Liver (tissue), 8 donors: ENCODE measurements at regions not wholly inside any gene's neighbourhood (a gene's known extent, or its start where the extent isn't known, plus 50 kb on each side); places are given as distances from the start of the nearest gene placed in this dataset.

Source experiments
- DNase-seq: peaks from one replicate; pipeline ENCODE4 v3.0.0-alpha.2; 2017; ENCODE audit warnings: low spot score
- H3K27ac ChIP-seq, 2 donors: one replicate each; pipeline ENCODE4 v1.7.0; 2013; ENCODE audit warnings: inconsistent platforms in 2 of 2, low read length in 2 of 2, control low read depth in 1 of 2, low read depth in 1 of 2, mild to moderate bottlenecking in 1 of 2
- H3K27me3 ChIP-seq, 4 donors: one replicate each; pipeline versions ENCODE4 v1.6.1 to v1.7.0; 2013; ENCODE audit warnings: low read length in 3 of 4, inconsistent platforms in 1 of 4, mild to moderate bottlenecking in 1 of 4, moderate library complexity in 1 of 4; ENCODE audit not compliant: control insufficient read depth in 4 of 4, insufficient read depth in 4 of 4
- H3K36me3 ChIP-seq, 4 donors: one replicate each; pipeline versions ENCODE4 v1.6.1 to v1.7.0; 2013; ENCODE audit warnings: low read length in 3 of 4, mild to moderate bottlenecking in 3 of 4, low read depth in 1 of 4, moderate library complexity in 1 of 4; ENCODE audit not compliant: control insufficient read depth in 4 of 4, insufficient read depth in 3 of 4
- H3K4me1 ChIP-seq, 4 donors: one replicate each; pipeline versions ENCODE4 v1.6.1 to v1.7.0; 2013; ENCODE audit warnings: low read length in 3 of 4, mild to moderate bottlenecking in 3 of 4, moderate library complexity in 1 of 4; ENCODE audit not compliant: control insufficient read depth in 4 of 4, insufficient read depth in 4 of 4
- H3K4me3 ChIP-seq, 3 donors: one replicate each; pipeline versions ENCODE4 v1.6.1 to v1.7.0; 2013; ENCODE audit warnings: low read length in 3 of 3, control low read depth in 1 of 3, low read depth in 1 of 3, mild to moderate bottlenecking in 1 of 3
- H3K9ac ChIP-seq, 2 donors: one replicate each; pipeline ENCODE4 v1.7.0; 2013; ENCODE audit warnings: low read length in 2 of 2, mild to moderate bottlenecking in 2 of 2, moderate library complexity in 2 of 2, control low read depth in 1 of 2, low read depth in 1 of 2
- H3K9me3 ChIP-seq, 4 donors: one replicate each; pipeline versions ENCODE4 v1.6.1 to v1.7.0; 2013; ENCODE audit warnings: low read length in 3 of 4; ENCODE audit not compliant: control insufficient read depth in 4 of 4
- ATF3 ChIP-seq: IDR thresholded peaks from 2 replicates; pipeline ENCODE4 v1.6.1; 2016; ENCODE audit warnings: antibody characterized with exemption
- CTCF ChIP-seq: fragments of 150-350 bp; IDR thresholded peaks from 2 replicates; pipeline ENCODE4 v1.5.1; 2017; ENCODE audit warnings: improper control_type of control experiment, low read depth, low read length; ENCODE audit not compliant: missing input control
- EGR1 ChIP-seq, 2 donors: IDR thresholded peaks; 2 replicates each; pipeline ENCODE4 v1.6.1; 2016 to 2018; ENCODE audit warnings: antibody characterized with exemption in 2 of 2, low read depth in 2 of 2
- FOXA1 ChIP-seq: IDR thresholded peaks from 2 replicates; pipeline ENCODE4 v1.6.1; 2016; ENCODE audit warnings: antibody characterized with exemption
- FOXA2 ChIP-seq: IDR thresholded peaks from 2 replicates; pipeline ENCODE4 v1.6.1; 2016; ENCODE audit warnings: antibody characterized with exemption
- GABPA ChIP-seq, 2 donors: IDR thresholded peaks in 1 of 2; conservative IDR thresholded peaks in 1 of 2; 2 replicates each; pipeline ENCODE4 v1.6.1; 2016; ENCODE audit warnings: antibody characterized with exemption in 2 of 2, mild to moderate bottlenecking in 1 of 2, moderate library complexity in 1 of 2
- HNF4G ChIP-seq: IDR thresholded peaks from 2 replicates; pipeline ENCODE4 v1.6.1; 2016; ENCODE audit warnings: antibody characterized with exemption
- JUND ChIP-seq, 2 donors: IDR thresholded peaks; 2 replicates each; pipeline ENCODE4 v1.6.1; 2016; ENCODE audit warnings: antibody characterized with exemption in 2 of 2
- NR2F2 ChIP-seq: IDR thresholded peaks from 2 replicates; pipeline ENCODE4 v1.6.1; 2016; ENCODE audit warnings: antibody characterized with exemption
- RAD21 ChIP-seq, 2 donors: IDR thresholded peaks; 2 replicates each; pipeline ENCODE4 v1.6.1; 2016; ENCODE audit warnings: antibody characterized with exemption in 2 of 2, mild to moderate bottlenecking in 2 of 2
- RXRA ChIP-seq, 2 donors: IDR thresholded peaks; 2 replicates each; pipeline ENCODE4 v1.6.1; 2017 to 2018; ENCODE audit warnings: antibody characterized with exemption in 2 of 2, mild to moderate bottlenecking in 1 of 2
- SP1 ChIP-seq: IDR thresholded peaks from 2 replicates; pipeline ENCODE4 v1.6.1; 2018; ENCODE audit warnings: antibody characterized with exemption, mild to moderate bottlenecking
- TAF1 ChIP-seq: conservative IDR thresholded peaks from 2 replicates; pipeline ENCODE4 v1.6.1; 2016; ENCODE audit warnings: antibody characterized with exemption, mild to moderate bottlenecking
- ZBTB33 ChIP-seq: IDR thresholded peaks from 2 replicates; pipeline ENCODE4 v1.6.1; 2016; ENCODE audit warnings: antibody characterized with exemption
- WGBS: extraction: QIAGEN DNeasy Blood & Tissue Kit; methylation state at CpG from one replicate; pipeline ENCODE4 v1.1.7; 2013; 5-methylcytosine and 5-hydroxymethylcytosine counted together
- donor health status: healthy.
- donor health status: healthy.
- donor health status: healthy.
- donor health status: healthy.
- donor health status: healthy.

- peak; percentile 54 for DNase-seq
- Histone ChIP-seq H3K4me1 (peaks cover 4 to 10% (median 7%) of the 10 kb centered on the region in 4 donors), H3K4me3 (no peak overlapping the region), H3K9ac (no peak overlapping the region), H3K27ac (no peak overlapping the region), H3K9me3 (no peaks in the 10 kb centered on the region), H3K27me3 (no peaks in the 10 kb centered on the region), H3K36me3 (no peaks in the 10 kb centered on the region)
- TF ChIP-seq RAD21 (IDR thresholded peaks at IDR 0.05) (peak; percentile 88 to 95), CTCF (peak; percentile 70), FOXA2 (peak; percentile 40), ZBTB33 (no peak)
- WGBS: 63% methylated on average over 5 of the region's 5 CpGs
Measured at GRCh38 chr15:29925227-29926082, 103.2 kb upstream of the TJP1 start.

GRCh38 chr15:29924750-29925149 lies 102.5 kb upstream of the TJP1 start:
- no peaks in the 10 kb centered on the region for H3K9me3 ChIP-seq
- peaks cover 4 to 10% (median 7%) of the 10 kb centered on the region in 4 donors for H3K4me1 ChIP-seq
- no peak overlapping the region for H3K27ac ChIP-seq
- WGBS: 58% methylated on average over 4 of the region's 4 CpGs
- H3K27me3 ChIP-seq: no peaks in the 10 kb centered on the region
- no peaks in the 10 kb centered on the region for H3K36me3 ChIP-seq
- DNase-seq: no peak
- no peak for TF ChIP-seq HNF4G
- TF ChIP-seq ATF3: no peak
- peak in 1 of 2 donors; percentile 6 for TF ChIP-seq RXRA (IDR thresholded peaks at IDR 0.05)
- TF ChIP-seq CTCF: no peak
- TF ChIP-seq GABPA (IDR thresholded peaks at IDR 0.05 in 1 of 2, conservative IDR thresholded peaks at IDR 0.05 in 1 of 2): no peak
- no peak for TF ChIP-seq FOXA1
- TF ChIP-seq RAD21 (IDR thresholded peaks at IDR 0.05): peak in 1 of 2 donors; percentile 19
- no peak for TF ChIP-seq NR2F2
- TF ChIP-seq EGR1 (IDR thresholded peaks at IDR 0.05; ENCODE audit: low read depth in 2 of 2): no peak
- no peak for TF ChIP-seq TAF1
- TF ChIP-seq JUND (IDR thresholded peaks at IDR 0.05): no peak
- TF ChIP-seq SP1: no peak
- TF ChIP-seq ZBTB33: no peak
- no peak overlapping the region for H3K9ac ChIP-seq
- H3K4me3 ChIP-seq: no peak overlapping the region
